ENCODE measurements at regions not wholly inside any gene's neighbourhood (a gene's known extent, or its start where the extent isn't known, plus 50 kb on each side); places are given as distances from the start of the nearest gene placed in this dataset.

DNA sequence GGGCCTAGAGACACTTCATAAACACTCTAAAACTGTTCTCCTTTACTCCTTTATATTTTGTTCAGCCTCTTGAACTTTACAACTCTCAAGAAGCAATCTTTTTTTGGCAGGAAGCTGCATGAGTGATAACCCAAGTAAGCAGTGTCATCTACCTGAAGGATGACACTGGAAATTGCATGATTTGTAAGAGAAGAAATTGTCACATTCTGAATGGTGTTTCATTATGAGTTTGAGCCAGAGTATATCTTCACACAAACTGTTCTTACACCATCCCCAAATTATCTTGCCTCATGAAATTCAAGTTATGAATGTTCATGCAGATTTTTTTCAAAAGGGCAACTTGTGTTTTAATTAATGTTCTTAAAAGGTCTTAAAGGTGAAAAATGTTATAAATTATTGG, 799.3 kb downstream of the TBC1D32 start:
- TF ChIP-seq, protein P1, sequence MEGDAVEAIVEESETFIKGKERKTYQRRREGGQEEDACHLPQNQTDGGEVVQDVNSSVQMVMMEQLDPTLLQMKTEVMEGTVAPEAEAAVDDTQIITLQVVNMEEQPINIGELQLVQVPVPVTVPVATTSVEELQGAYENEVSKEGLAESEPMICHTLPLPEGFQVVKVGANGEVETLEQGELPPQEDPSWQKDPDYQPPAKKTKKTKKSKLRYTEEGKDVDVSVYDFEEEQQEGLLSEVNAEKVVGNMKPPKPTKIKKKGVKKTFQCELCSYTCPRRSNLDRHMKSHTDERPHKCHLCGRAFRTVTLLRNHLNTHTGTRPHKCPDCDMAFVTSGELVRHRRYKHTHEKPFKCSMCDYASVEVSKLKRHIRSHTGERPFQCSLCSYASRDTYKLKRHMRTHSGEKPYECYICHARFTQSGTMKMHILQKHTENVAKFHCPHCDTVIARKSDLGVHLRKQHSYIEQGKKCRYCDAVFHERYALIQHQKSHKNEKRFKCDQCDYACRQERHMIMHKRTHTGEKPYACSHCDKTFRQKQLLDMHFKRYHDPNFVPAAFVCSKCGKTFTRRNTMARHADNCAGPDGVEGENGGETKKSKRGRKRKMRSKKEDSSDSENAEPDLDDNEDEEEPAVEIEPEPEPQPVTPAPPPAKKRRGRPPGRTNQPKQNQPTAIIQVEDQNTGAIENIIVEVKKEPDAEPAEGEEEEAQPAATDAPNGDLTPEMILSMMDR (conservative IDR thresholded peaks at IDR 0.05; ENCODE audit: low read length) = no peak
- TF ChIP-seq EZH2phosphoT487 (IDR thresholded peaks at IDR 0.05; ENCODE audit: borderline replicate concordance, low read depth, low read length) = no peak
